PC-9 (cell line): ENCODE measurements at regions not wholly inside any gene's neighbourhood (a gene's known extent, or its start where the extent isn't known, plus 50 kb on each side); places are given as distances from the start of the nearest gene placed in this dataset.

Experiments used
- CTCF ChIP-seq: fragments of 200-600 bp; sonication (generic); conservative IDR thresholded peaks from 2 replicates; pipeline ENCODE4 v1.6.1; 2017; ENCODE audit warnings: mixed run types, antibody characterized with exemption, mild to moderate bottlenecking, moderate library complexity
- EZH2 ChIP-seq: fragments of 200-600 bp; sonication (generic); IDR thresholded peaks from 2 replicates; pipeline ENCODE4 v1.8.0; 2017; ENCODE audit warnings: antibody characterized with exemption, low read depth

- TF ChIP-seq CTCF = no peak
- no peak for TF ChIP-seq EZH2
Measured at GRCh38 chr12:124459852-124460645, 107.4 kb downstream of the NCOR2 start.
